ENCODE measurements at regions not wholly inside any gene's neighbourhood (a gene's known extent, or its start where the extent isn't known, plus 50 kb on each side); places are given as distances from the start of the nearest gene placed in this dataset.

DNA sequence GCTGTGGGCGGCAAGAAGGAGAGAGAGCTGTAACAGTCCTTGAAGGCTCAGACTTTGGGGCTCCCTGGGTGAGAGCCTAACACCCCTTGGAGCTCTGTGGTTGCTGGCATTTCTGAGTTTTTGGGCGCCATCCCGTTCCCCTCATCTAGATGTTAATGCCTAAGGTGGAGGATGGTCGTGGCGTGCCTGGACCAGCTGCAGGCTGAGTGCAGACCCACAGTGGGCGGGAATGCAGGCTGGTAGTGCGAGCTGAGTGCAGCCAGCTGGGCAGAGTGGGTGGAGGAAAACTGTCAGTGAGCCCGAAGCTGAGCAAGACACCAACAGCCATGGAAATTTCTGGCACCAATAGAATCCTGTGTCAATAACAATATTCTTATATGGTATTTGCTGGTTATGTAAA, 403.0 kb downstream of the ANKRD7 start:
- TF ChIP-seq, protein P1, sequence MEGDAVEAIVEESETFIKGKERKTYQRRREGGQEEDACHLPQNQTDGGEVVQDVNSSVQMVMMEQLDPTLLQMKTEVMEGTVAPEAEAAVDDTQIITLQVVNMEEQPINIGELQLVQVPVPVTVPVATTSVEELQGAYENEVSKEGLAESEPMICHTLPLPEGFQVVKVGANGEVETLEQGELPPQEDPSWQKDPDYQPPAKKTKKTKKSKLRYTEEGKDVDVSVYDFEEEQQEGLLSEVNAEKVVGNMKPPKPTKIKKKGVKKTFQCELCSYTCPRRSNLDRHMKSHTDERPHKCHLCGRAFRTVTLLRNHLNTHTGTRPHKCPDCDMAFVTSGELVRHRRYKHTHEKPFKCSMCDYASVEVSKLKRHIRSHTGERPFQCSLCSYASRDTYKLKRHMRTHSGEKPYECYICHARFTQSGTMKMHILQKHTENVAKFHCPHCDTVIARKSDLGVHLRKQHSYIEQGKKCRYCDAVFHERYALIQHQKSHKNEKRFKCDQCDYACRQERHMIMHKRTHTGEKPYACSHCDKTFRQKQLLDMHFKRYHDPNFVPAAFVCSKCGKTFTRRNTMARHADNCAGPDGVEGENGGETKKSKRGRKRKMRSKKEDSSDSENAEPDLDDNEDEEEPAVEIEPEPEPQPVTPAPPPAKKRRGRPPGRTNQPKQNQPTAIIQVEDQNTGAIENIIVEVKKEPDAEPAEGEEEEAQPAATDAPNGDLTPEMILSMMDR (IDR thresholded peaks at IDR 0.05), result no peak
- TF ChIP-seq ZFX (IDR thresholded peaks at IDR 0.05; ENCODE audit: borderline replicate concordance), result no peak

Measured in 22Rv1 (cell line).